NCI-H1105 (cell line): ENCODE measurements at regions not wholly inside any gene's neighbourhood (a gene's known extent, or its start where the extent isn't known, plus 50 kb on each side); places are given as distances from the start of the nearest gene placed in this dataset.

Experiments
- DNase-seq: peaks from one replicate; lab custom pipeline; 2025; lab: John Stamatoyannopoulos, UW

DNA sequence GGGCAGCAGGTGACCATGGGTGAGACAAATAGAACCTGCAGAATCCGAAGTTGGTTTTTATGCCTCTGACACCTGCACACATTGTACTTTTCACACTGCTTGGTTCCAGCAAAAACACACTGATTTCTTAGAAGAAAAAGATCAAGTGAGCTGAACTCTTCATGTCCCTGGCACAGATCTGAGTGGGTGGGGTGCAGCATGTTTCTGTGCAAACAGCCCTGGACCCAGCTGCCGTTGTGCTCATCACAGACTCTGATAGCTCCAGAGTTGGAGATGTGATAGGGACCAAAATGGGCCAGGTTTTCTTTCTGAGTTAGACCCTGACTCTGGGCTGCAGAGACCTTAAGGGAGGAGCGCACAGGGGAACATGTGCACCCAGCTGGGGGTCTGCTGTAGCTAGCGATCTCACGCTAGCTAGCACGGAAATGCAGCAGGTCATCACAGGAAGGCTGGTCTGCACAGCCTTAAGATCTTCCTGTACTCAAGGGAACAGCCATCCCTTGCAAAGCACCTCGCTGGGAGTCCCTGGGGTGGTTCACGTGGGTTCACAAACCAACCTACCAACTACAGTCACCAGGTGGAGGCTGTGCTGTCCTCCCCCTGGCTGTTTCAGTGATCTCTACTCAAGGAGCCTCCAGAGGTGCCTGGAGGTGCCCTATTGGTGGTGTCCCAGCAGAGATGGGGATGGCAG, 291.1 kb downstream of the PTPRU start:
- DNase-seq = no peak

DNA sequence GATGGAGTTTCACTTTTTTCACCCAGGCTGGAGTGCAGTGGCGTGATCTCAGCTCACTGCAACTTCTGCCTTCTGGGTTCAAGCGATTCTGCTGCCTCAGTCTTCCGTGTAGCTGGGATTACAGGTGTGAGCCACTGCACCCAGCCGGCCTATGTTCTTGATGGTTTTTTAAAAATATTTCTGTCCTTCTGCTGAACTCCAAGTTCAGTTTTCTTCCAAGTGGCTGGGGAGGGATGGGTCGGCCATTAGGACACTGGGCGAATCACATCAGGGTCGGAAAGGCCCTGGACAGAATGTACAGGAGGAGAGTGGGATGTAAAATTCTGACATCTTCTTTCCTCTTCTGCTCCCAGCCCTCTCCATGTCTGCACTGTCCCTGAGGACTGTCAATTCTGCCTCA, 289.6 kb downstream of the PTPRU start:
- DNase-seq = no peak

- no peak for DNase-seq
These were observed 288.2 kb downstream of the PTPRU start for GRCh38 chr1:29524285-29525065.

DNA sequence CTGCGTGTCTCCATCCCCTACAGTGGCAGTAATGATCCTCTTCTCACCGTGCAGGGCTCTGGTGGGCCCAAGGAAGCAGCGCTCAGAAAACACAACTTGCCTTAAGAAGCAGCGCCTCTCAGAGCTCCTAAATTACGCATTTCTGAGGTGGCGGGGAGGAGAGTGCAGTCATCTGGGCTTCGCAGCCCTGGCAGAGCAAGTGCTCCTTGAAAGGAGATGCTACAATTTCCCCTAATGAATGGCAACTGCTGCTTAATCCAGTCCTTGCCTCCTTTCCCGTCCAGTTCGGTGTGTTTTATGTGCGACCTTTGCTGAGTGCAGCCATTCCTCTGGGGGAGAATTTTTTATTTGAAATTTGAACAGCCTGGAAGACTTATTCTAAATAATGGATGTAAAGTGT, 287.3 kb downstream of the PTPRU start:
- DNase-seq = no peak

DNA sequence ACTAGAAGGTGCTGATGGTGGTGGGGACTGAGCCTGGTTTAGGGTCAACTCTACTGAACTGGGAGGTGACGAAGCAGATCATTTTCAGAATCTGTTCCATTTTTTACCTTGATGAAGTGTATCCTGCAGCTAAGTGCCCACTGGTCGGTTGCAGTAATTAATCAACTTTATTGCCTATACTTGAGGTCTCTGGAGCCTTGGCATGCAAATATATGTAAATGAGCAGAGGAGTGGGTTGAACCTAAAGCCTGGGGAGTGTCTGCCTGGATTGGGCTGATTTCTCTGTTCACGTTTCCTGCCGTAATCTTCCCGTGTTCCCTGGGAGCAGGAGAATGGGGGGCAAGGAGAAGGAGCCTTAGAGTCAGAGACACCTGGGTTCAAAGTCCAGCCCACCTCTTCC, 286.8 kb downstream of the PTPRU start:
- DNase-seq = no peak

- no peak for DNase-seq
These were observed 285.7 kb downstream of the PTPRU start for GRCh38 chr1:29521811-29522580.

DNA sequence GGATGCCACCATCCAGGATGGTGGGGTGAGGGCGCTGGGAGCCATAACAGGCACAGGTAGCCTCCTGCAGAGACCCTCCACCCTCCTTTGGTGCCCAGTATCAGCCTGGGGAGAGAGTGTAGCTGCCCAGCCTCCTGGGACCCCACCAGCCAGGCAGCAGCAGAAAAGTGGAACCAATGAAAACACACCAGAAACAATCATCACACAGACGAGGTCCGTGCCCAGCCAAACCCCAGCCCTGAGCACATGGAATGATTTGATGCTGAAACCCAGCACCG, 285.1 kb downstream of the PTPRU start:
- DNase-seq = no peak

DNA sequence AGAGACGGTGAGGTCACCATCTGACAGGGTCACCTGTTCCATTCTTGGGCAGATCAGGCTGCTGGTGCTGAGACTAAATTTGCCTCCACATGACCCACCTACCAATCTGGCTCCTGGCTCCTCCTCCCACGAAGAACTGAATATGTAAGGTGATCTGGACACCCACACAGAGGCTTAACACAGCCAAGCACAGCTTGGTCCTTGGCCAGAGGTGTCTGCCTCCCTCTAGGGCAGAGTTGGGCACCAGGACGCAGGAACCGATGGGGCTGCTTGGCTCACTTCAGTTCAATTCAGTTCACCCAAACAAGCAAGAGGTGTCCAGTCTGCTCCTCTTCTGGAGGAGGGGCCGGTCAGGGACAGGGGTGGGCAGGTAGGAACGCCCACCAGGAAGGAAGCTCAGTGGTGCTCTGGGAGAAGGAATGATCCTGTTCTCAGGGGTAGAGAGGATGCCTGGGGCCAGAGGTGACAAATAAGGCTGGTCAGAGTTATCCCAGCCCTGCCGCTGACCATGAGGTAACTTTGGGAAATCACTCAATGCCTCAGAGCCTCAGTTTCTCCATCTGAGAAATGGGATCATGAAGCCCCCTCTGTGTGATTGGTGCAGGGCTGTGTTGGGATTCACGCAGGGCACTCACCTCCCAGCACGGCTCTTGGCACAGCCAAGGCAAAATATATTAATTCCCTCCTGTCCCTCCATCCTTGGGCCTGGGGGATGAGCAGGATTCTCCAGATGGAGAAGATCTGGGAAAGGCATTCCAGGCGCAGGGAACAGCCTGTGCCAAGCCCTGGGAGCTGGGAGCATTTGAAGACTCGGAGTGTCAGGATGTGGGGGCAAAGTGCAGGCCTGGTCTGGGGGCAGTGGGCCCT, 284.5 kb downstream of the PTPRU start:
- no peak for DNase-seq

DNA sequence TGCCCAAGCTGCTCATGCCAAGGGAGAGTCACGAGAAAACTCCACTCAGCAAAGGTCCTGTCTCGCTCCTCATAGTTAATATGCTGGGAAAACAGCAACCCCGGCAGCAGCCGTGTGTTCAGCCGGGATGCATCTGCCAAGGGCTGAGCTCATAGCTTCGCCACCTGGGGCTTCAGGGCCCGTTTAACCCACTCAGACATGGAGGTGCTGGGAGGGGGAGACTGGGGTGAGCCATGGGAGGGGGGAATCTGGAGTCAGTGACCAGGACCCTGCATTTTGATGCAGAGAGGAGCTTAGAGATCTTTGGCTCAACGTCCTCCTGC, 283.4 kb downstream of the PTPRU start:
- no peak for DNase-seq

DNA sequence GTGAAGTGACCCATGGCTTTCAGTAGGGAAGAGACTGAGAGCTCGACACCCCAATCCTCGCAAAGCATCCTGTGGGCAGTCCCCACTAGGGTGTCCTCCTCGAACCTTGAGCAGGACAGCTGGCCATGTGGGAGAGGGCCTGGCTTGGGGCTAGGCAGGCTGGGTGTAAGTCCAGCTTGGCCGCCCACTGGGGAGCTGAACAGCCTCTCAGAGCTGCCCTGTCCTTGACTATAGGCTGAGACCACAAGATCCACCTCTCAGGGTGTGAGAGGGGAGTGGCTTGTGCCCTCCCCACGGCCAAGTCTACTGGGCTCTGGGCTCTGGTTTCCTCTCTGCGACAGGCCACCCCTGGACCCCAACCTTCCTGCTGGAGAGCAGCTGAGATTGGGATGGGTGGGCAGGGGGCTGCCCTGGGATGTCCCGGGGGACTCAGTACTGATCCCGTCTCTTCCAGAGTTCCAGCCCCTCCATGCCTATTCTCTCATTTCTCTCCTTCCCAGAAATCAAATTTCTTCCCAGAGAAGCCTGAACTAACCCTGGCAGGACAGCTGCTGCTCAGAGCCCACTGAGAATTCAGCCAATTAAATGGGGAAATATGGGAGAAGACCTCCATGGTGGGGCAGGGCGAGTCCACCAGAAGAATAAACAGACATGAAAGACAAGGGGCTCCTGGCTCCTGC, 282.9 kb downstream of the PTPRU start:
- no peak for DNase-seq

DNA sequence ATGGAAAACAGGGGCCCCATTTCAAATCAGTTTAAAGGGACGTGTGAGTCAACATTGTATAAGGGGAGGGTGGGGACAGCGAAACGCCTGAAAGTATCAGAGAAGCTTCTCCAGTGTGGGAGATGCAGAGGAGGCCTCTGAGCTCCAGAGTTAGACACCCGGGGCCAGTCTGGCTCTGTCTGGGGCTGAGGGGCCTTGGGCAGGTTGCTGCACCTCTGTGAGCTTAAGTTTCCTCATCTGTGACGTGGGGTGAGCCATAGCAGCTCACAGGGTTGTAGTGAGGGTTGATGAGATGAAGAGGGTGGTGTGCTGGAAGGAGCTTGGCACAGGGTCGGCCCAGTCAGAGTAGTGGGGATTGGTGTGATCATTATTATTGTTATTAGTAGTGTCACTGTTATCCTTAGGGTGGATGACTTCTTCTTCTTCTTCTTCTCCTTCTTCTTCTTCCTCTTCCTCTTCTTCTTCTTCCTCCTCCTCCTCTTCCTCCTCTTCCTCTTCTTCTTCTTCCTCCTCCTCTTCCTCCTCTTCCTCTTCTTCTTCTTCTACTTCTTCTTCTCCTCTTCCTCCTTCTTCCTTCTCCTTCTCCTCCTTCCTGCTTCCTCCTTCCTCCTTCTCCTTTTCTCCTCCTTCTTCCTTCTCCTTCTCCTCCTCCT, 282.0 kb downstream of the PTPRU start:
- DNase-seq = no peak

DNA sequence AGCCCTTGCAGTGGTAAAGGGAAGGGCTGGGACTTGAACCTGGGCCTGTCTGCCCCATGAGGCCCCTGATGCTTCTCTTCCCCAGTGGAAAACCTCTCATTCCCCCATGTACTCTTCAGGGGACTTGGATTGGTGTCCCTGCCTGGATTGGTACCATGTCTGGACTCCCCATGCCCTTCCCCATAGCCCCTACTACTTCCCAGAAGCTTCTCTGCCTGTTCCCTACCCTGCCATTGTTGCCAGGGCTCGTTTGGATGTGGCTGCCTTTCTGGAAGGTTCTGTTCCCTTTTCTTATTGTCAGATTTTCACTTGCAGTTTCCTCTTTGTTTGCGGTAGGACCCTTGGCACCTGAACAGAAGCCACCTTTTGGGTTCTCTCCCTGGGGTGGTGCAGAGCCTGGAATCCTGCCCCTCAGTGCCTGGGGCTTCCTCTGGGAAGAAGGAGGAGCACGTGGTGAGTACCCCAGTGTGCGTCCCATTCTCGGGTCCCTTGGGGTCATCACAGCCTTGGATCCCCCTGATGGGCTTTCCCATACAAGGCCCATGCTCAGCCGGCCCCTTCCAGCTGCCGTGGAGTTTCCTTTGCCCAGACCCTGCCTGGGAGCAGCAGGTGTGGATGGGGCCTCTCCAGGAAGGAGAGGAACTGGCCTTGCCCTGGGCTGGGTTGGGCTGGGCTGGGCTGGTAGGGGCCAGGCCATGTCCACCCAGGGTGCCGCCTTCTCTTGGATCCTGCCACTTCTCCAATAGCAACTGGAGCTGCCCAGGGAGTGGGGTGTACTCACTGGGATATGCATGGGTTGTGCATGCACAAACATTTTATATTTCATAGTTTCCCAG, 281.1 kb downstream of the PTPRU start:
- no peak for DNase-seq

DNA sequence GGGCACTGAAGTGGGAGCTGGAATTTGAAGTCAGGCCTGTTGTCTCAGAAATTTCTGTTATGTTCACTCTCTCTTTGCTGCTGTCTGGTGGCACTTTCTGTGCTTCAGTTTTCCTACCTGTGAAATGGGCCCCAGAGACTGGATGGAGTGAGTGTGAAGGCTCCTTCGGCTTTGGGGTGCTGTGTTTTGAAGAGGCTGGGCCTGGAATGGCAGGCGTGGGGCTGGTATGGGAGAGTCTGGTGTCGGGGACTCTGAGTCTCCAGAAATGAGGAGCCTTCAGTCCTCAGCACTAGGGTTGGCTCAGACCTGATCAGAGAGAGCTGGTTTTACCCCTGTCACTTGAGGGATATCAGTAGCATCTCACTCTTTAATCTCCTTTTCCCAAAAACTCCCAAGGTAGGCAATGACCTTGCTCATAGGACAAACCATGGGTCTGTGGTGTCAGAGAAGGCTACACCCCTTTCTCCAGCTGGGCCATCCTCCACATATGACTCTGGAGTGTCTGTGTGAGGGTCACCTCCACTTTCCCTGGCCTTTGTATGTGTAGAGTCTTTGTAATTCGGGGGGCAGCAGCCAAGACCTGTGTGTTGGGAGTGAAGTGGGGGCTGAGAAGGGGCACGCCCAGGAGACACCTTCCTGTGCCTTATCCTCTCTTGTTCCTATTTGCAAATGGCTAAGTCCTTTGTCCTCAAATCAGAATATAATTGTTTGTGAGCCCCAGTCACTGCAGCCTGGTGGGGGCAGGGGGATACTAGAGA, 279.9 kb downstream of the PTPRU start:
- DNase-seq = no peak

DNA sequence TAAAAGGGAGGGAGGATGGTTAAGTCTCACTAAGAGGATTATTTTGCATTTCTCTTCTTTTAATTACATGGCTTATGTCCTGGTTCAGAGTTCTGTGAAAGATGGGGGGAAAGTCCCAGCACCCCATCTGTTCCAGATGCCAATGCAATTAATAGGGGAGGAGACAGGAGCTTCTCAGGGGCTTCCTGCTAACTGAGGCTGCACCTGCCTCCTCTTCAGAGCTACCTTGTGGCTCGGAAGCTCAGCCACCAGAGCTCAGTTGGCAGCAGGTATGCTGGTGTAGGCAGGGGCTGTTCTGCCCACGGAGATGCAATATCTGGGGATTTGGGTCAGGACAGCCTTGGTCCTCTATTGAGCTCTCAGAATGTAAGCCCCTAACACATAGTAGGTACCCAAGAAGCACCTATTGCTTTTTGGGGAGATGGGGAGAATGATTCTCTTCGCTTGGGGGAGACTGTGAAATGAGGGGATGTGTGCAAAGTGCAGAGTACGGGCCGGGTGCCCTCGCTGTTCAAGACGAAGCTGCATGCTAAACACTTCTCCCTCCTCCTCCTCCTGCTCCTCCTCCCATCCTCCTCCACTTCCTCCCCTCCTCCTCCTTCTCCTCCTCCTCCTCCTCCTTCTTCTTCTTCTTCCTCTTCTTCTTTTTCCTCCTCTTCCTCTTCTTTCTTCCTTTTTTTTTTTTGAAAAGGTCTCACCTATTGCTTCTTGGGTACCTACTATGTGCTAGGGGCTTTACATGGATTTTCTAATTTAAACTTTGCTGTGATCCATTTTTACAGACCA, 279.0 kb downstream of the PTPRU start:
- no peak for DNase-seq

DNA sequence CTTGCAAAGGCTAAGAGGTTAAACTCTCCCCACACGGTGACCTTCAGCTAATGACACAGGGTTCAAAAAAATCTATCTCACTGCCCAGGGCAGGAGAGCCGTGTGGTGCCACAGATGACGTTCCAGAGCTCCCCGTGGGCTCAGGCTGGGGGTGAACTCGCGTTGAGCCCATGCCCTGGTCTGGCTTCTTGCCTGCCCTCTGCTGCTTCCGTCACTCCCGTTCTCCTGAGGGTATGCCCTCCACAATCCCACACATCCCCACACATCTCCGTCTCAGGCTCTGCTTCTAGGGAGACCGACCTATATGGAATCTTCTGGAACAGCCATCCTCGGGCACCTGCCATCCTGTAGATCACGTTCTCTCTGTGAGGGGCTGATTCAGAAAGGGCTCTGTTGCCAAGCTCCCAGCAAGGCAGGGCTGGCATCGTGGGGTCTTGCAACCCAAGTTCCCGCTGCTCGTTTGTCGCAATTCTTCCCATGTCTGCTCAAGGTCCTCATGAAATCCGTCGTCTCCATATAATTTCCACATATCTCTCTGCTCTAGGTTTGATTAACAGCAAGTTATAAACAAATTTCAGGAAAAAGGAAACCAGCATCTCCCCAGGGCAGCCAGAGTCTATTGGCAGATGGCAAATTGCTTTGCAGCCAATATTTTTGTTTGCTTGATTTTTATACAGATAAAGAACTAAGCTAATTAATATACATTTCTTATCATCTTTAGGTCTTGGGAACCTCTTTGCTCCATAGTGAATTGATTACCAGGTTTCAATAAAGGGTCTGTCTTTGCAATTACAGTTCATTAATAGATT, 278.2 kb downstream of the PTPRU start:
- DNase-seq = no peak

GRCh38 chr1:29513357-29513756, 277.0 kb downstream of the PTPRU start:
- DNase-seq = no peak

DNA sequence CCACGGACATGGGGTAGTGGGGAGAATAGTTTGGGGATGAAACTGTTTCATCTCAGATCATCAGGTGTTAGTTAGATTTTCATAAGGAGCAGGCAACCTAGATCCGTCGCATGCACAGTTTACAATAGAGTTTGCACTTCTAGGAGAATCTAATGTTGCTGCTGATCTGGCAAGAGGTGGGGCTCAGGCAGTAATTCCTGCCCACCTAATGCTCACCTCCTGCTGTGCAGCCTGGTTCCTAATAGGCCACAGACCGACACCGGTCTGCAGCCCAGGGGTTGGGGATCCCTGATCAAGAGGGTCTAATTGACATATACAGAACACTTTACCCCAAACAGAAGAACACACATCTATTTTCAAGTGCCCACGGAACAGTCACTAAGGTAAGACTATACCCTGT, 275.1 kb downstream of the PTPRU start:
- DNase-seq = no peak
